Posterior cingulate gyrus (tissue), 11 donors: ENCODE measurements at regions not wholly inside any gene's neighbourhood (a gene's known extent, or its start where the extent isn't known, plus 50 kb on each side); places are given as distances from the start of the nearest gene placed in this dataset.
A peak's percentile ranks its signal among the peaks of the same experiment; 100 is the strongest.
"Not testable (repeated sequence)": the region's sequence is repeated elsewhere in the genome, so short reads cannot be mapped to it uniquely, and the experiment has no call there.

ENCODE experiments used
- DNase-seq, 10 donors: peaks; one replicate each; pipeline versions ENCODE4 v3.0.0 to v3.0.0-alpha.2; 2020 to 2021; ENCODE audit warnings: mixed read lengths in 3 of 10
- intact Hi-C: fragments of 100-400 bp; cut with DNase I; formaldehyde crosslinking; loops from one replicate; pipeline ENCODE4 v1.15.1; 2023

- intact Hi-C loops, DNase-seq: not testable (repeated sequence)
Measured at GRCh38 chr14:58922201-58922940, 266.1 kb upstream of the DAAM1 start.

DNA sequence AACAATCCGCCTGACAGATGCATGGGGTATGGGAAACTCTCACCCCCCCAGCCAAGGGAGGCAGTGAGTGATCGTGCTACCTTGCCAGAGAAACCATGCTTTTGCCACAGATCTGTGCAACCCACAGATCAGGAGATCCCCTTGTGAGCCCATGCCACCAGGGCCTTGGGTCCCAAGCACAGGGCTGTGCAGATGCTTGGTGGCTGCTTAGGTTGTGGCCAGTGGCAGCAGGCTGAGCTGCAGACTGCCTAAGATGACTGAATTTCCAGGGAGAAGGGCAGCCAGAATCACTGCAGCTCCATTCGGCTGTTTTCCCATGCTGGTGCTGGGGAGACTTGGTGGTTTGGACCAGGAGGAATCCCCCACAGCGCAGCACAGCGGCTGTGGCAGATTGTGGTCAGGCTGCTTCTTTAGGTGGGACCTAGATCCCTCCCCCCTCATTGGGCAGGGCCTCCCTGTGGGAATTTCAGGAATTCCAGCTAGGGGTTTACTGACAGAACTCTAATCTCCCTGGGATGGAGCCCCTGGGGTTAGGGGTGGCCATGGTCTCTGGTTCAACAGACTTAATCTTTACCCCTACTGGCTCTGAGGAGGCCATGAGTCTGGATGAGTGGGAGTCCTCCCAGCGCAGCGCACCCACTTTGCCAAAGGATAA is 264.6 kb upstream of the DAAM1 start:
- intact Hi-C loops, result no loop called here
- DNase-seq, result peak in 2 of 10 donors; percentile 45 to 75

DNA sequence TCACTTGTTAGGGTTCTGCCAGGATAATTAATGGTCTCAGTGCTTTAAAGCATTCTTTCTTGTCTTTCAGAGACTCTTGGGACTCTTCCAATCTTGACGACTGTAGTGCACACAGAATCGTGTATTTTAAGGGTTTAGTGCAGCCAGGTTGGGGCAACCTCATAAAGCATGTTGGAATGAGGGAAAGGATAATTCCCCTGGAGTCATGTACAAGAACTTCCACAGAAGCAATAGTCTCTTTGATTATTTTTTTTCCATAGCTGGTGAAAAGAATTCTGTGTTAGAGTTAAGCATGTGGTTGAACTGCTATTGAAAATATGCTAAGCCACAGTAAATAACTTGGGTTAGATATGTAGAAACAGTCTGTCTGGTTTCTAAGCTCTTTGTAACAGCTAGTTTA is 246.8 kb upstream of the DAAM1 start:
- intact Hi-C loops, result no loop called here
- DNase-seq, result no peak

DNA sequence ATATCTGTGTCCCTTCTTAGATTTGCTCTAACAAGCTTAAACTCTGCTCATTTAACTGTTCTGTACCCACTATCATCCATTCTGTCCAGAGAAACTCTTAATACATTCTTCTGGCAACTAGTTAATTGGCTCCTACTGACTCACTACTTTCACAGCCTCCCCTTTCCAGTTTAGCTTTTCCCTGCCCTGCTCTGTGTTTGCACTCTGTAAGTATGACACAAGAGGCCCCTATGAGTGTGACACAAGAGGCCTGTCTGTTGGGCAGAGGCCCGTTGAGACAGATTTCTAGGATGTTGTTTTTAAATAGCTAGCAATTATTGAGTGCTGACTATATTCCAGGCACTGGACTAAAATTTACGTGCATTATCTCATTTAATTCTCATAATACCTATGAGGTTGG is 246.0 kb upstream of the DAAM1 start:
- no peak for DNase-seq
- intact Hi-C loops, result no loop called here

- intact Hi-C loops, result no loop called here
- DNase-seq, result peak in 5 of 10 donors; percentile 21 to 84 (median 76)
Measured at GRCh38 chr14:58944343-58944967, 244.0 kb upstream of the DAAM1 start.

GRCh38 chr14:58944968-58945356 is 243.5 kb upstream of the DAAM1 start:
- no peak for DNase-seq
- intact Hi-C loops, result no loop called here

DNA sequence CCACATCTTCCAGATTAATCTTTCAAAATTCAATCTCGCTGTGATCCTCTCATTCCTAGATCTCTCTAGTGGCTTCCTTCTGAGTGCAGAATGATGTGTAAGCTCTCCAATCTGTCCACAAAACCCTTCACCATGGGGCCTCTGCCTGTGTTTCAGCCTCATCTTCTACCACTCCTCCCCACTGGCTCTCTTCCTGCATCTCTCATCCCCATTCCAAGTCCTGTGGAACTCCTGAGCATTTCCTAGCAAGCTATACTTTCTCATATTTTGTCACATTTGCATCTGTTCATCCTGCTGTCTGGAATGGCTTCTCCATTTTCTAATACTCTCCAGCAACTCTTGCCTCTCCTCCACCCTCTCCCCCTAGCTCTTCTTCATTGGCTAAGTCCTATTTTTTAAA is 242.0 kb upstream of the DAAM1 start:
- intact Hi-C loops, result no loop called here

DNA sequence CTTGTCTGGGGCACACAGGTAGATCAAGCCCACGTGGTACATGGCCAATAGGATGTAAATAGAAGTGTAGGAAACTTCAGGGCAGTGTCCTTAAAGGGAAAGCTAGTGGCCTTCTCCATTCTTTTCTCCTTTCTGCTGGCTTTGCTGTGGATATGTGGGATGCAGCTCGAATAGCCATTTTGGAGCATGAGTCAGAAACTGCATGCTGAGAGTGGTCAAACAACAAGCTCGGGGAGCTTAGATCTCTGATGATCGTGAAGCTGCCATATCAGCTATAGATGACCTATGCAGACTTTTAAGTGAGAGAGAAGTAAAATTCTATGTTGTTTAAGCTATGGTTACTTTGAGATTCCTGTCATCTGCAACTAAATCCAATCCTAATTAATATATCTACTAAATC is 241.3 kb upstream of the DAAM1 start:
- DNase-seq, result no peak
- intact Hi-C loops, result no loop called here

More for the DNA sequence above, 242.0 kb upstream of the DAAM1 start:
- no peak for DNase-seq

DNA sequence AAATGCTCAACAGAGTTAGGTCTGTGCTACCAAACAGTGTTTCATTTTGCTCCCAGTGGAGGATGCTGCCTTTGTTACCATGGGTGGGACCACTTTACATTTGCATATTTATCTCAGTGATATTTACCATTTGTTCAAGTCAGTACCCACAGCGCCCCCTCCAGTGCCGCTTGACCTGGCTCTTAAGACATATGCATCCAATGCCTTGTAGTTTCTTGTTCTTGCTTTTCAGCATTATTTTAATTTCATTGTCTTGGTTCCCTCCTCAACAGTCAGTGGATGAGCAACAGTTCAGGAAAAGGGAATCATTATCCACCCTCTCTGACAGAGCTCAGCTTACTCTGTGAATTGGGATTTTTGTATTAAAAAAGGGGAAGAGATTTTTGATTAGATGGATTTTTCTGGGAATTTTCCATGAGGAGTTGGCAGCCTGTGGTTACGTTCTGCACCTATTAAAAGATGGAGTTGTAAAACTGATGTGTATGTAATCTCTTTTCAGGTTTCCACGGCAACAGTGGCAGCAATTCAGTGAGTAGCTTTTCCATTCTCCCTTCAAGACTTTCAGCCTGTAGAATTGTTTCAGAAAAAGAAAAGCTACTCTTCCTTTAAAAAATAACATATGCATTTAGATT is 240.5 kb upstream of the DAAM1 start:
- DNase-seq, result no peak
- intact Hi-C loops, result no loop called here

- intact Hi-C loops, result no loop called here
- no peak for DNase-seq
Measured at GRCh38 chr14:58950555-58950954, 237.9 kb upstream of the DAAM1 start.

GRCh38 chr14:58951143-58951542 is 237.3 kb upstream of the DAAM1 start:
- DNase-seq, result no peak
- intact Hi-C loops, result no loop called here

DNA sequence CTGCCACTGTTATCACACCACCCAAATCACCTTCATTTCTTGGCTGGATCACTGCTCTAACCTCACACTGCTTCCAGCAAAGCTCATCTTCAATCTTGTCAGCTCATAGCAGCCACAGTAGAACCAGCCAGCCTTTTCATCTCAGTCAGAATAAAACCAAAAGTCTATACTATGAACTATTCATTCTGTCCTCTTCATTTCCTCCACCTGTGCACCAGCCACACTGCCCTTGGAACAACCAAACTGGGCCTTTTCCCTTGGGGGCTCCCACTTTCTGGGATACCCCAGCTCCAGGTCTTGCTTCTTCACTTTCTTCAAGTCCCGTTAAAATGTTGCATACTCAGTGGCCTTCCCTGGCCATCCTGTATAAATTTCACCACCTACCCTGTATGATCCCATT is 234.4 kb upstream of the DAAM1 start:
- no peak for DNase-seq
- intact Hi-C loops, result no loop called here

GRCh38 chr14:58954901-58955861 is 233.3 kb upstream of the DAAM1 start:
- intact Hi-C loops, result no loop called here
- no peak for DNase-seq

GRCh38 chr14:58961045-58961731 is 227.3 kb upstream of the DAAM1 start:
- intact Hi-C loops, result no loop called here
- DNase-seq, result no peak

GRCh38 chr14:58963873-58964597 is 224.4 kb upstream of the DAAM1 start:
- intact Hi-C loops, result no loop called here

GRCh38 chr14:58964598-58964928 is 223.9 kb upstream of the DAAM1 start:
- DNase-seq, result no peak
- intact Hi-C loops, result no loop called here

More at GRCh38 chr14:58963873-58964597, 224.4 kb upstream of the DAAM1 start:
- DNase-seq, result no peak

DNA sequence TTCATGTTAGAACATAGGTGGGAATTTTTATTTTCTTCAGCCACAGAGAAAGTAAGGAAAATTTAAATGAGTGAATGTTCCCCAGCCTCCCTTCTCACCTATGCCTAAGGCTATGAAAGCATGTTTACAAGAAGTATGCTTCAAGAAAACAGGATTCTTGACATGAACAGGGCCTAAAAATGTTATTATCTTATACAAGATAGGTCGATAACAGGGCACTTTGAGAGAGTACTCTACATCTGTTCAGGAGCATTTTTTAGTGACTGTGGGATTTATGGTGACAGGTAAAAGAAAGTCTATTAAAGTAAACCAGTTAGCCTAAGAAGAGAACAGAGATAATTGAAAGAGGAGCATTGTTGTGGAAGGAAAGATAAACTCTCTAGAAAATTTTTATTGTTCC is 222.9 kb upstream of the DAAM1 start:
- no peak for DNase-seq
- intact Hi-C loops, result no loop called here

- DNase-seq, result no peak
- intact Hi-C loops, result no loop called here
Measured at GRCh38 chr14:58966997-58967396, 221.5 kb upstream of the DAAM1 start.
